ENCODE measurements at regions not wholly inside any gene's neighbourhood (a gene's known extent, or its start where the extent isn't known, plus 50 kb on each side); places are given as distances from the start of the nearest gene placed in this dataset.
A peak's percentile ranks its signal among the peaks of the same experiment; 100 is the strongest.

DNA sequence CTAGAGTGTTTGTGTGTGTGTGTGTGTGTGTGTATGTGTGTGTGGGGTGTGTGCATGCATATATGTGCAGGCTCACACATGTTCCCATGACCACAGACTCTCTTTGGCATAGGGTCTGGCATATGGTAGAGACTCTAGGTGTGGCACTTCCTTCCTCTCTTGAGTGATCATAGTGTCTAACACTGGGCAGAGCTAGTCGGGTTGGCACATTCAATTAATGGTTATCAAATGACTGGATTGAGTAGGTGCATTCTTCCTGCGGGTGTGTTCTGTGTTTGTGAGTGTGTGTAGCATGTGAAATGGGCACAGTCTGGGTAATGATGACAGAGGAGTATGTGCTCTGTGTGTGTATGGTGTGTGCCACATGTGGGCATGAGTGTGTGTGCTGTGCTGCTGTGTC, 106.5 kb downstream of the EFNB1 start:
- Histone ChIP-seq H3K27me3 (ENCODE audit: control insufficient read depth, insufficient read depth) (no peaks in the 10 kb centered on the region), H3K4me3 (ENCODE audit: low read length) (no peak overlapping the region), H3K27ac (ENCODE audit: low read length) (no peak overlapping the region), H3K9me3 (ENCODE audit: control insufficient read depth, low read length) (no peaks in the 10 kb centered on the region), H3K4me1 (ENCODE audit: control insufficient read depth, insufficient read depth, low read length) (peaks cover 28% of the 10 kb centered on the region)
- ATAC-seq (no peak), DNase-seq (no peak)
- WGBS: 64% methylated on average over 2 of the region's 2 CpGs
- intact Hi-C loops (cut with DNase I): loop anchor here in 1 of 4 donors (10.0 kb wide), 1 partner anchor 59 kb away; no protein-coding TSS in a partner anchor

DNA sequence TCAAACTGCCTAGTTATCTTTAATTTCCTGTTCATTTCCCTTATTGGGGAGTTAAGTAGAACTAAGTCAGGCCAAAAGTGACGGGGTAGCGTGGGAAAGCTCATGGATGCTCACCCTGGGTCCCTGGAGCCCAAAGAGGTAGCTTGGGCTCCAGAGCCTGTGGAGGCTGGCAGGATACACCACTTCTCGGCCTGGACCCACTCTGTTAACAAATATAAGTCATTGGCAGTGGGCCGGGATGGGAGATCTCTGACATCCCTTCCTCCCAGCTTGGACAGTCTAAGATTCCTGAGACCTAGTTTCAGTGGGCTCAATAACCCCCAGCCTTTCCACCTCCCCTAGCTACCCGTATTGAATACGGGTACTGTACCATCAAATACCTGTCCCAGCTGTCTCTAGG, 106.1 kb downstream of the EFNB1 start:
- intact Hi-C loops (cut with DNase I): loop anchor here in 1 of 4 donors (10.0 kb wide), 1 partner anchor 60 kb away; no protein-coding TSS in a partner anchor
- Histone ChIP-seq H3K9me3 (ENCODE audit: control insufficient read depth, low read length) (no peaks in the 10 kb centered on the region), H3K27me3 (ENCODE audit: control insufficient read depth, insufficient read depth) (no peaks in the 10 kb centered on the region), H3K4me1 (ENCODE audit: control insufficient read depth, insufficient read depth, low read length) (peaks cover 30% of the 10 kb centered on the region), H3K27ac (ENCODE audit: low read length) (no peak overlapping the region), H3K4me3 (ENCODE audit: low read length) (no peak overlapping the region)
- ATAC-seq (no peak), DNase-seq (no peak)
- 62% methylated on average over 6 of the region's 6 CpGs for WGBS

- no peak for DNase-seq
- Histone ChIP-seq H3K9me3 (ENCODE audit: control insufficient read depth, low read length) (no peaks in the 10 kb centered on the region), H3K27ac (ENCODE audit: low read length) (no peak overlapping the region), H3K27me3 (ENCODE audit: control insufficient read depth, insufficient read depth) (no peaks in the 10 kb centered on the region), H3K4me3 (ENCODE audit: low read length) (no peak overlapping the region), H3K4me1 (ENCODE audit: control insufficient read depth, insufficient read depth, low read length) (peaks cover 35% of the 10 kb centered on the region)
- 52% methylated on average over 3 of the region's 3 CpGs for WGBS
- intact Hi-C loops (cut with DNase I): loop anchor here in 1 of 4 donors (10.0 kb wide), 1 partner anchor 60 kb away; no protein-coding TSS in a partner anchor
- ATAC-seq: no peak
These were observed 105.6 kb downstream of the EFNB1 start for GRCh38 chrX:68934421-68934820.

DNA sequence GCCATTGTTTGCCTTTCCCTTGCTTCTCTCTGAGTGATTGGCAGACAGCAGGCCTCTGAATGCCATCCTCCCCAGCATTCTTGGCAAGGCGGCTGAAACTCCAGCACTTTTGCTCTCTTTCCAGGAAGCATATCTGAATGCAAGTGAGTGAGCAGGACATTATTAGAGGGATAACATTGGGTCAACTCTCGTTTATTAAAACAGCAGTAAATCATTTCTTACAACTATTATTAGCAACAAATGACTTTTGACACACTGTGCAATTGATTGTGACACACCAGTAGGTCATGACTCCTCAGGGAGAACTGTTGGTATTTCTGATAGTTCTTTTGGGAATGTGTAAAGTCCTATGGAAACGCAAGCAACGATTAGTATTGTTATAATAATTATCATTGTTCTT, 103.8 kb downstream of the EFNB1 start:
- H3K4me1 ChIP-seq (ENCODE audit: control insufficient read depth, insufficient read depth, low read length): peaks cover 34% of the 10 kb centered on the region
- WGBS: 10% methylated on average over 4 of the region's 4 CpGs
- H3K27ac ChIP-seq (ENCODE audit: low read length): peak overlapping the region; percentile 80
- H3K9me3 ChIP-seq (ENCODE audit: control insufficient read depth, low read length): no peaks in the 10 kb centered on the region
- H3K4me3 ChIP-seq (ENCODE audit: low read length): no peak overlapping the region
- intact Hi-C loops (cut with DNase I): loop anchor here in 1 of 4 donors (10.0 kb wide), 1 partner anchor 62 kb away; no protein-coding TSS in a partner anchor
- DNase-seq (no peak), ATAC-seq (peak; percentile 55 to 67)
- no peaks in the 10 kb centered on the region for H3K27me3 ChIP-seq (ENCODE audit: control insufficient read depth, insufficient read depth)

- Histone ChIP-seq H3K4me3 (ENCODE audit: low read length) (no peak overlapping the region), H3K27me3 (ENCODE audit: control insufficient read depth, insufficient read depth) (no peaks in the 10 kb centered on the region), H3K27ac (ENCODE audit: low read length) (peak overlapping the region; percentile 80), H3K4me1 (ENCODE audit: control insufficient read depth, insufficient read depth, low read length) (peaks cover 31% of the 10 kb centered on the region), H3K9me3 (ENCODE audit: control insufficient read depth, low read length) (no peaks in the 10 kb centered on the region)
- intact Hi-C loops (cut with DNase I): loop anchor here in 1 of 4 donors (10.0 kb wide), 1 partner anchor 63 kb away; no protein-coding TSS in a partner anchor
- WGBS: 46% methylated on average over 4 of the region's 4 CpGs
- peak in 2 of 3 donors; percentile 40 to 63 for DNase-seq
- peak; percentile 50 to 76 for ATAC-seq
These were observed 102.5 kb downstream of the EFNB1 start for GRCh38 chrX:68931345-68931744.

DNA sequence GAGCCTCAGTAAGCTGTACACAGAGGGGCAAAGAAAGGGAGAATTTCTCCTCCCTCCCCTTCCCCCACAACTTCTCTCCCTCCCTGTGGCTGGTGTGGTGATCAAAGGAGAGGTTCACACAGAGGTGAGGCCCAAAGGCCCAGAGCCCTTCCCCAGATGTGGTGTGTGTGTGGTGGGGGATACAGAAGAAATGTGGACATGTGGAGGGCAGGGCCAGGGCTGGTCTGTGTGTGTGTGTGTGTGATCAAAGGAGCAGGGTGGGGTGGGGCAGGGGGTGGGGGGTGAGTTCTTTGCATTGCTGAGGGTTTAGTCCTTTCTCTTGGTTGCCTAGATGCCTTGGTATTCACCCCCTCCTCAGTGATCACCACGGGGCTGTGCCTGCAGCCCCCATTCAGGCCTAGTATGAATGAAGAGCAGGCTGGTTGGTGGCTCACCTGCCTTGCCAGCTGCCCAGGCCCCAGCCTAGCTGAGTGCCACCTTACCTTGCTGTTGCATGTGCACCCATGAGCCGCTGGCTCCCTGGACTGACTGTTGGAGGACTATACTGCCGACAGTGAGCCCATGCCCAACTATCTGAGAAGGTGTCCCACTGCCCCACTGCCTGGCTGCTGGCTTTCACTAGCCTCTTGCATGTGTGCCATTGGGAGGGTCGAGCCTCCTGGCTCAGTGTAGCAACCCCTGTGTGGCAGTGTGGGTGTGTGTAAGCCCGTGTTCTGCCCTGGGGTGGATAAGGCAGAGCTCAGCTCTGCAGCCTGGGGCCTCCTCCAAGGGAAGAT, 101.9 kb downstream of the EFNB1 start:
- Histone ChIP-seq H3K4me1 (ENCODE audit: control insufficient read depth, insufficient read depth, low read length) (peaks cover 31% of the 10 kb centered on the region), H3K4me3 (ENCODE audit: low read length) (no peak overlapping the region), H3K9me3 (ENCODE audit: control insufficient read depth, low read length) (no peaks in the 10 kb centered on the region), H3K27ac (ENCODE audit: low read length) (peak overlapping the region; percentile 75), H3K27me3 (ENCODE audit: control insufficient read depth, insufficient read depth) (no peaks in the 10 kb centered on the region)
- no peak for ATAC-seq
- DNase-seq: peak in 1 of 3 donors; percentile 56
- WGBS: 60% methylated on average over 5 of the region's 5 CpGs
- intact Hi-C loops (cut with DNase I): loop anchor here in 1 of 4 donors (10.0 kb wide), 1 partner anchor 64 kb away; no protein-coding TSS in a partner anchor

- H3K4me3 ChIP-seq (ENCODE audit: low read length): no peak overlapping the region
- peaks cover 25% of the 10 kb centered on the region for H3K4me1 ChIP-seq (ENCODE audit: control insufficient read depth, insufficient read depth, low read length)
- intact Hi-C loops (cut with DNase I): loop anchor here in 2 of 4 donors (10.0 kb wide), 2 partner anchors 55 to 65 kb away; no protein-coding TSS in a partner anchor
- H3K27ac ChIP-seq (ENCODE audit: low read length): peak overlapping the region; percentile 70
- ATAC-seq (peak in 1 of 2 donors; percentile 67), DNase-seq (peak in 1 of 3 donors; percentile 60)
- 60% methylated on average over 9 of the region's 9 CpGs for WGBS
- no peaks in the 10 kb centered on the region for H3K27me3 ChIP-seq (ENCODE audit: control insufficient read depth, insufficient read depth)
- H3K9me3 ChIP-seq (ENCODE audit: control insufficient read depth, low read length): no peaks in the 10 kb centered on the region
These were observed 100.7 kb downstream of the EFNB1 start for GRCh38 chrX:68929332-68930150.

- Histone ChIP-seq H3K27me3 (ENCODE audit: control insufficient read depth, insufficient read depth) (no peaks in the 10 kb centered on the region), H3K27ac (ENCODE audit: low read length) (no peak overlapping the region), H3K9me3 (ENCODE audit: control insufficient read depth, low read length) (no peaks in the 10 kb centered on the region), H3K4me1 (ENCODE audit: control insufficient read depth, insufficient read depth, low read length) (peaks cover 25% of the 10 kb centered on the region), H3K4me3 (ENCODE audit: low read length) (no peak overlapping the region)
- DNase-seq: no peak
- WGBS: 97% methylated on average over 7 of the region's 7 CpGs
- no peak for ATAC-seq
- intact Hi-C loops (cut with DNase I): loop anchor here in 1 of 4 donors (10.0 kb wide), 1 partner anchor 56 kb away; no protein-coding TSS in a partner anchor
These were observed 99.6 kb downstream of the EFNB1 start for GRCh38 chrX:68928401-68928800.

GRCh38 chrX:68927178-68927577, 98.4 kb downstream of the EFNB1 start:
- Histone ChIP-seq H3K27me3 (ENCODE audit: control insufficient read depth, insufficient read depth) (no peaks in the 10 kb centered on the region), H3K4me1 (ENCODE audit: control insufficient read depth, insufficient read depth, low read length) (peaks cover 22% of the 10 kb centered on the region), H3K27ac (ENCODE audit: low read length) (no peak overlapping the region), H3K4me3 (ENCODE audit: low read length) (no peak overlapping the region), H3K9me3 (ENCODE audit: control insufficient read depth, low read length) (no peaks in the 10 kb centered on the region)
- no peak for ATAC-seq
- intact Hi-C loops (cut with DNase I): loop anchor here in 1 of 4 donors (10.0 kb wide), 1 partner anchor 58 kb away; no protein-coding TSS in a partner anchor
- WGBS: 85% methylated on average over 5 of the region's 5 CpGs
- DNase-seq: peak in 1 of 3 donors; percentile 9

GRCh38 chrX:68923147-68923546, 94.3 kb downstream of the EFNB1 start:
- ATAC-seq: no peak
- intact Hi-C loops (cut with DNase I): loop anchor here in 1 of 4 donors (10.0 kb wide), 1 partner anchor 62 kb away; no protein-coding TSS in a partner anchor
- H3K27me3 ChIP-seq (ENCODE audit: control insufficient read depth, insufficient read depth): no peaks in the 10 kb centered on the region
- H3K9me3 ChIP-seq (ENCODE audit: control insufficient read depth, low read length): no peaks in the 10 kb centered on the region
- no peak overlapping the region for H3K4me3 ChIP-seq (ENCODE audit: low read length)
- no peak for DNase-seq
- peaks cover 4% of the 10 kb centered on the region for H3K4me1 ChIP-seq (ENCODE audit: control insufficient read depth, insufficient read depth, low read length)
- 76% methylated on average over 2 of the region's 2 CpGs for WGBS
- H3K27ac ChIP-seq (ENCODE audit: low read length): no peak overlapping the region

Data from right cardiac atrium (tissue), 5 donors.